KG1 (cell line): ENCODE measurements at regions not wholly inside any gene's neighbourhood (a gene's known extent, or its start where the extent isn't known, plus 50 kb on each side); places are given as distances from the start of the nearest gene placed in this dataset.
A peak's percentile ranks its signal among the peaks of the same experiment; 100 is the strongest.

ENCODE experiments used
- DNase-seq: peaks from one replicate; lab custom pipeline; 2025; lab: John Stamatoyannopoulos, UW

DNA sequence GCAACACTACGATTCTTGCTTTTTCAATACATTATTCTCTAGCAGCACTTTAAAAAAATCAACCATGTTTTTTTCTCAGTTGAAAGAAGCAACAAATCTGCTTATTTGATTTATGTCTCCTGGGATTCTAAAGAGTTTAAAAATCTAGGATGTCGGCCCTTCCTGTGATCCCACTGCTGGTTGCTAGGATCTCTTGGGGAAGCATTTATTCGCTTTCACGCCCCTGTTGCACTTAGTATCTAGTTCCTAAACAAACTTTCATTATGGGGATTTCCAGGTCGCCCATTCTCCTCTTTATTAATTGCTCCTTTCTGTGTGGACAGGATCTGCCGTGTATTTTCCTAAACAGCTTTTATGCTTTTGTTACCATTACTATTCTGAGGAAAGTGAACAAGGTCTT, 313.5 kb downstream of the AGTPBP1 start:
- no peak for DNase-seq

DNA sequence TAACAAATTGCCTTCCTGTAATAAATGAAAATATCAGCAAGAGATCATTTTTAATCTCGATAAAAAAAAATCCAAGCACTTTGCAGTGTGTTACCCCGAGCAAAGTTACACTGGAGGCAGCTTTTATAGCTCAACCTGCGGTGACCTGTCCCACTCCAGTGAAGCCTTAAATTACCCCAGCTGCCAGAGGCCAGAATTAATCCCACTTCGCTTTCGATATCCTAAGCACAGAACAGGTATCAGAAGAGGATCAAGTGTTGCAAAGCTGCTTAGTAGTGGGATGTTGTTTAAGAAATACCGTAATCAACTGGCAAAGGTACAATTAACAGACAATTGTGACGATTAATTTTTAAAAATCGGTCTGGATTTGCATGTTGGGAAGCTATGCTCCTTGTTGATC, 314.0 kb downstream of the AGTPBP1 start:
- no peak for DNase-seq

GRCh38 chr9:85425153-85425611, 316.6 kb downstream of the AGTPBP1 start:
- DNase-seq, result peak; percentile 18

GRCh38 chr9:85423422-85423821, 318.3 kb downstream of the AGTPBP1 start:
- no peak for DNase-seq

GRCh38 chr9:85421641-85422040, 320.1 kb downstream of the AGTPBP1 start:
- no peak for DNase-seq

DNA sequence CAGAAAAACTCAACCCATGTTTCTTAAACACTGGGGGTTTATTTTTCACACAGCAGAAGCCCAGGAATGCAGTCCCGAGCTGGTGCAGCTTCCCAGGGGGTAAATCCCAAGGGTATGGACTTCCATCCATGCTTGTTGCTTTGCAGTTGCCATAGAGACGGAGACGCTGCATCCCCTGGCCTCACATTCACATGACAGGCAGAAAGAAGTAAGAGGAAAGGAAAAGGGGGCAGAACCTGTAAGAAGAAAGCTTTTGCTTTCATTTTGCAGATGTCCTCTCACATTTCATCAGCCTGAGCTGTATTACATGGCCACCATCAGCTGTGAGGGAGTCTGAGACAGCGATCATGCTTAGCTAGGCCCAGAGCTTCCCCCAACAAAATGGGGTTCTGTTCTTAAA, 321.0 kb downstream of the AGTPBP1 start:
- no peak for DNase-seq

GRCh38 chr9:85417674-85418073, 324.1 kb downstream of the AGTPBP1 start:
- DNase-seq, result no peak

DNA sequence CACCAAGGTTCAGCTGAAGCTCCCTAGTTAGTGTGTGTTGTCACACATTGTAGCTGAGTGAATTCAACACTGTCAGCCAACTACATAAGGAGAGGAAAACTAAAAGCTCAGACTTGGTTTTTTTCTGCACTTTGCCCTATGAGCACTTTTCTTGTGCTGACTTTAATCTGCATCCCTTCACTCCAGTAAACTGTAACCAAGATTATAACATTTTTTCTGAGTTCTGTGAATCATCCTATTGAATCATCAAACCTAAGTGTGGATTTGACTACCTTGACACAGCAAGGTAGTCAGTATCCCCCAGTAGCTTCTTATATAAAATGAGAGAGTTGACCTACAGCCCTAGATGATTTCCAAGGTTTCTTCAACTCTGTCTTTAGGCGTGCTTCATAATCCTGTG, 325.0 kb downstream of the AGTPBP1 start:
- no peak for DNase-seq

DNA sequence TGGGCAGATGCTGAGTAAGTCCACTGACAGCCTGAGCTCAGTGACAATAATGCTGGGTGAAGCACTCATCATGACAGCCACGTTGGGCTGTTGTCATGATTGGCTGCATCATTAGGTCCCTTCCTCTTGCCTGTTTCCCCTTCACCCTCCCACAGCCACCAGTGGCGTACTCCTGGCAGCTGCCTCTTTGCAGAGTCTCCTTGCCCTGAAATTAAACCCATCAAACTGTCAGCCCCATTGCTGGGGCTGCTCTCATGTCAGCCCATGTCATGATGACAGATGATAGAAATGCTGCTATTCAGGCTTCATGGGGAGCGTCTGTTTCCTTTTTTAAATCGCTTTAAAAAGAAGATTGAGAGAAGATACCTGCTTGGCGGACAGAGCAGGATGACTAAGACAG, 327.4 kb downstream of the AGTPBP1 start:
- DNase-seq, result no peak

DNA sequence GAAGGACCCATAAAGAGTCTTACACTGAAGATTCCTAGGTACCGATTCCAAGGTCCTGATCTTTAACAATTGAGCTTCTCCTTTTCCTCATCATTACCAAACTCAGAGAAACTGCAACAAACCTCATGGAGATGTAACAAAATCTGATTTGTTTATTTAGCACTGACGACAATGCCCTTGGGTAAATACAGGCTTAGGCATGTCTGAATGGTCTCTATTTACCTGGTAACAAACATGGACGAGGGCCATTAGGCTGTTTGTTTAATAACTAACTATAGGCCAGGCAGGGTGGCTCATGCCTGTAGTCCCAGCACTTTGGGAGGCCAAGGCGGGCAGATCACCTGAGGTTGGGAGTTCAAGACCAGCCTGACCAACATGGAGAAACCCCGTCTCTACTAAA, 333.3 kb downstream of the AGTPBP1 start:
- DNase-seq, result no peak

DNA sequence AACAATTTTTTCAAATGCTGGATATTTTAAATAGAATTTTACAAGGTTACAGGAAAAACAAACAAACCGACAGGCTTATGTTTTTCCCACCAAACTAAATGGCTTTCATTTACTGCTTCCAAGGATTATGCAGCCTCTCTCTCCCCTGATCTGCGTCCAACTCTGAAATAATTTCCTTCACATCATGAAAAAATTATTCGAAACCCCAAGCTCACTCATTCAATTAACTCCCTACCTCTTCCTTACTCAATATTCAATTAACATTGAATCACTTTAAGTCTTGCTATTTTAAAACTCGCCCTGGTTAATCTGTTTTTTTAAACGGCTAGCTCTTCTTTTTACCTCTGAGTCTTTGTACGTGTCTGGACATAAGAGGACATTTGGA, 336.2 kb downstream of the AGTPBP1 start:
- DNase-seq, result no peak

DNA sequence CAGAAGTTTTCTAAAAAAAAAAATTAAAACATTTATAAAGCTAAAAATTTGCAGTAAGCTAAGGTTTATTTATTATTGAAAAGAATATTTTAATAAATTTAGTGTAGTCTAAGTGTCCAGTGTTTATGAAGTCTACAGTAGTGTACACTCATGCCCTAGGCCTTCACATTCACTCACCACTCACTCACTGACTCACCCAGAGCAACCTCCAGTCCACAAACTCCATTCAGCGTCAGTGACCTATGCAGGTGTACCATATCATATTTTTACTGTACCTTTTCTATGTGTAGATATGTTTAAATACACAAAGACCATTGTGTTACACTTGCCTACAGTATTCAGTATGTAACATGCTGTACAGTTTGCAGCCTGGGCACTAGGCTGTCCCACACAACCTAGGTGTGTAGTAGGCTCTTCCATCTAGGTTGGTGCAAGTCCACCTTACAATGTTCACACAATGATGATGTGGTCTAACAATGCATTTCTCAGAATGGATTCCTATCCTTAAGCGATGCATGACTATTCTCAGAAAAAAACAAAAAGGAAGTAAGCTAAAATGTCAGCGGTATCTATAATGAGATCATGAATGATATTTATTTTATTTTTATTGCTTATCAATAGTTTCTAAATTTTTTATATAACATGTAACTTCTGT, 336.7 kb downstream of the AGTPBP1 start:
- DNase-seq, result no peak

DNA sequence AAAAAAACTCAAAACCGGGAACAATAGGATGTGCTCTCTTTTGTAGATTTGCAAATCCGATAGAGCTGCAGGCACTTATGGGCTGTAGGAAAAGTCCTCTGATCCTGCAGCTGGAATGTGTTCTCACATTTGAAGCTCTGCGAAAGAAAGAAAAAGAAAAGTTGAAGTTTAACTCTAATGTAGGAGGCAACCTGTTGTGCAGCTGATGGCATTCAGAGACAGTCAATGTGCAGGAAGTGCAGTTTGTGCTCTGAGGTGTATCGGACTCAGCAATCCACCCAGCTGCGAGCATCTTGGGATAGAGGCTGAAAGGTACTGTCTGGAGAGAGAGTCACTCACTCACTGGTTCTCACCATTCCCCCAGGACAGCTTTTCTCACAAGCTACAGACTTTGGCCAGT, 339.2 kb downstream of the AGTPBP1 start:
- DNase-seq, result no peak

- no peak for DNase-seq
Observed at GRCh38 chr9:85401998-85402397, 339.8 kb downstream of the AGTPBP1 start.

DNA sequence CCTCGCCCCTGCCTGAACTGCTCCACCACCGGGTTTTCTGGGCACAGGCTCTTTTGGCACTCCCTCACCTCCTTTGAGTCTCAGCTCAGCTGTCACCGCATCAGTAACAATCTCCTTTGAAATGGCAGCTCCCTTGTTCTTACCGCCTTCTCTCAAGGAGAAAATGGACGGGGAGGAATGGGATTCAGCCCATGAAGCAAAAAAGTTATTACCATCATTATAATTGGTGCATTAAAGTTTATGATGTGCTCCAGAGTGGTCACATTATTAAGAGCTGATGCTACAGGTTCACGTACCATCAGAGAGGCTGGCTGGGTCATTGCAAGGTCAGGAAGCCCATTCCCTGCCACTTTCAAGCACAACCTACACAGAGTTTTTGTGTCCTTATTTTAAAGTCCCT, 344.7 kb downstream of the AGTPBP1 start:
- DNase-seq, result no peak

DNA sequence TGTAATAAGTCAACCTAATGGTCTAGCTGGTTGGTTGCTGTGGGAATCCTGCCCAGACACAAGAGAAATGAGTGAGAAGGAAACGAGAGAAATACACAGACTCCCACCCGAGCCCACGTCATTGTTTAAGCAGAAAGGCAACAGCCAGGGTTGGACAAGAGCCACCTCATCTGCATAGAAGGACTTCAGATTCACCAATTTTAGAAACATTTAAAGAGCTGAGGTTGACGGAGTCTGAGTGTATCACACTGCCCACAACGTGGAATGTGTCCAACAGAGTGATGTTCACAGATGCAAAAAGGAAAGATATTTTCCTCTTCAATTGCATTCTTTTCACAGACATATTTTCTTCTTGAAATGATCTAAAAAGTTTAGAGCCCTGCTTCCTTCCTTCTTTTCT, 349.5 kb downstream of the AGTPBP1 start:
- DNase-seq, result no peak

DNA sequence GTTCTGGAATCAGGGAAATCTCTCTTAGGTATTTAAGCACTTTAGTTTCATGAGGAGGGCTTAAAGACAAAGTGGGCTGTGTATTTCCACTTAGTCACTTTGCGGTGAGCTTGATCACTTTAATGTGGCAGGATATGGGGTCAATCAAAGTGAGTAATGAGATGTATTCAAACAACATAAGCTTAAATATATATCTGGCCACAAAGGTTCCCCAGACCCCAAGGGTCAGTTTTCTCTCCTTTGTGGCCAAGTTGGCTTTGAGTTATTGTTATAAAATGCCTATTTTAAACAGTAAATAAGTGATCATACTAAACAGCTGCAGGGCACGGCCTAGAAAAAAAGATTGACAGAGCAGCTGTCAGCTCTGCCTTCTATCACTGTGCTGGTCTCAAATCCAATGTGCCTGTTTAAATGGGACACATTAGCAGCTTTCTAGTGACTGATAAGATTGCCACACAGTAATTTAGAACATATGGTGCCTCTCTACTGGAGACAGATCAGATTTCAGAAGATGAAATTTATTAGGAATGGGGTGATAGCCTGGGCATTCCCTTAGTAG, 363.9 kb downstream of the AGTPBP1 start:
- no peak for DNase-seq

DNA sequence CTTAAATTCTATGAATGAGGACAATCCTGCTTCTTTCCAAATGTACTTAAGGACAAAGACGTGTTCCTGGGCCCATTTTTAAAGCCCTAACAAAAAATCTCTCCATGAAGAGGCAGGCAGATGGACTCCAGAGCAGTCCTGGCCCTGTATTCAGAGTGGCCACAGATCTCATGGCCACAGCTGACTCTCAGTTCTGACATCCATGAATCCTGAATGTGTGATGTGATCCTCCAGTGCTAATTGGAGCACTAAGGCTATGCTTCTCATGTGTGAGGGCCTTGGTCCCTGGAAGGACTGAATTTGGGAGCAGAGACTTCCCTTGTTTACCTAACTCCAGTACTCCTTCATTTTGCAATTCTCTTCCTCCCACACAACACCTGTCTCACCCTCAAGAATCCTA, 373.0 kb downstream of the AGTPBP1 start:
- DNase-seq, result no peak

DNA sequence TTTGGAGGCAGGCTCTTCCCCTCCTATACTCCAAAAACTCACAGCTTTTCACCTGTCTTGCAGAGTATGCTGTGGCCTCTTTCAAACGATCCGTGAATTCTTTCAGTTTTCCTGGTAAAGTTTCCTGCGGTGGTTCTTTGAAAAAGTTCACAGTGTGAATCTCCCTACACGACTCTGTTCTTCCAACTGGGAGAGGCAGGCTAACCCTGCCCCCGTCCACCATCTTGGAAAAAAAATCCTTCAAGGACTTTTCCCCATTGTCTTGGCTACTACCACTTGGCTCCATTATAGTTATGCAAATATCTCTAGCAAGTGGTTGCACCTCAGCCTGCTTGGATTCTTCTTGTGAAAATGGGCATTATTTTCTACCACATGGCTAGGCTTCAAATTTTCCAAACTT, 382.6 kb downstream of the AGTPBP1 start:
- no peak for DNase-seq

GRCh38 chr9:85349046-85349445, 392.7 kb downstream of the AGTPBP1 start:
- DNase-seq, result no peak

GRCh38 chr9:85347541-85347940, 394.2 kb downstream of the AGTPBP1 start:
- no peak for DNase-seq

DNA sequence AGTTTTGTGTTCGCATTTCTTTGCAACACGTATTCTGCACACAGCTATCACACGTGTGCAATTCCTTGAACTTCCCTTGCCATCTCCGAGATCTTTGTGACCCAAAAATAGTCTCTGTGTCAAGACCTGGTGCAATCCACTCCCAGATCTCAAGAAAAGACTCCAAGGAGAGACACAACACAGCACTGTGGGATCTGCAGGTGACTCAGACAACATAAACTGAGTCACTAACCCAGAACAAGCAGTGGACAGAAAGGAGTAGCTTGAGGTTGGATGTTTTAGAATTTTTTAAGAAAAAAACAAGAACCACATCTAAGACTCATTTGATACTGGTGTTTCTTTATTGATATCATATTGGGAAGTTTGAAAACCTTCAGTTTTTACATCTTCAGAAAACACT, 396.9 kb downstream of the AGTPBP1 start:
- no peak for DNase-seq

GRCh38 chr9:85339338-85339737, 402.4 kb downstream of the AGTPBP1 start:
- no peak for DNase-seq

DNA sequence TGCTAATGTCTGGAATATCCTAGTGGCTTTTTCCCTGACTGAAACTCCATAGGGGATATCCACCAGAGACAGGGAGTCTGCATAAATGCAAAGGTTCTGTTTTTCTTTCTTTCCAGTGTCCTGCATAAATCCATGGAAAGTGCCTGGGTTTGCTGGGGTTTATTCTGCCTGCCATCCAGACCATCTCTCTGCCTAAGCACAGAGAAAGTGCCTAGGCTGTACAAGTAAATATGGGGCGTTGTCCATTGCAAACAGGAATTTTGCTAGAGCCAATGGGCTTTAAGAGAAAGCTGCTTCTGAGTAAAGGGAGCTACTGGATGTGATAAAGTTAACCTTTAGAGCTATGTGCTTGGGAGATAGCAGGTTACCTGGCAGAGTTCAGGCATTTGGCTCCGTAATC, 407.5 kb downstream of the AGTPBP1 start:
- DNase-seq, result no peak
